ENCODE measurements at regions not wholly inside any gene's neighbourhood (a gene's known extent, or its start where the extent isn't known, plus 50 kb on each side); places are given as distances from the start of the nearest gene placed in this dataset.

DNA sequence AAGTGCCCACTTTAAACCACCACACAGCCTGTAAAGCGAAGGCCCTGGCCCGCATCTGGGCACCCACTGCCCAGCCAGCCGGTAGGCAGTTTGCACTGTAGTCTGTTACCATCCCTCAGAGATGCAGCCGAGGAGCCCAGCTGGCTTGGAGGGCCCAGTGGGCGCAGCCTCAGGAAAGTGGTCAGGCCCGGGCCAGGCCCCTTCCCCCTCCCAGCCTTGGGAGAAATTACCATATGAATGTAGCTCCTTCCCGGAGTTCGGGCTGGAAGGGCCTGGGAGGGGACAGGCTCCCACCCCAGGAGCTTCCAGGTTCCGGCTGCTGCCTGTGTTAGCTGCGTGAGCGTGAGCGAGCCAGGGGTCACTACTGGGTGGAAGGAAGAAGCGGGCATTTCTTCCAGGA, 325.4 kb downstream of the SEC14L1 start:
- DNase-seq (ENCODE audit: low spot score), result no peak
- Histone ChIP-seq H3K36me3 (ENCODE audit: control insufficient read depth in 4 of 4, insufficient read depth in 3 of 4, low read depth in 1 of 4, low read length in 3 of 4) (peaks cover 0 to 7% (median 3%) of the 10 kb centered on the region in 4 donors), H3K4me3 (ENCODE audit: low read depth in 1 of 3, low read length in 3 of 3) (no peak overlapping the region), H3K27me3 (ENCODE audit: control insufficient read depth in 4 of 4, insufficient read depth in 4 of 4, low read length in 3 of 4) (no peaks in the 10 kb centered on the region), H3K9me3 (ENCODE audit: control insufficient read depth in 4 of 4, low read length in 3 of 4) (no peaks in the 10 kb centered on the region), H3K27ac (ENCODE audit: low read depth in 1 of 2, low read length in 2 of 2) (peak overlapping the region; percentile 65 to 69), H3K4me1 (ENCODE audit: control insufficient read depth in 4 of 4, insufficient read depth in 4 of 4, low read length in 3 of 4) (peaks cover 6 to 15% (median 10%) of the 10 kb centered on the region in 4 donors), H3K9ac (ENCODE audit: low read depth in 1 of 2, low read length in 2 of 2) (no peak overlapping the region)
- WGBS, result 77% methylated on average over 13 of the region's 13 CpGs
- TF ChIP-seq, protein P1, sequence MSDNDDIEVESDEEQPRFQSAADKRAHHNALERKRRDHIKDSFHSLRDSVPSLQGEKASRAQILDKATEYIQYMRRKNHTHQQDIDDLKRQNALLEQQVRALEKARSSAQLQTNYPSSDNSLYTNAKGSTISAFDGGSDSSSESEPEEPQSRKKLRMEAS (IDR thresholded peaks at IDR 0.05), result no peak
- TF ChIP-seq RAD21 (IDR thresholded peaks at IDR 0.05), result no peak
- TF ChIP-seq HNF4A (conservative IDR thresholded peaks at IDR 0.05), result no peak
- TF ChIP-seq YY1 (IDR thresholded peaks at IDR 0.05), result no peak
- TF ChIP-seq JUND (IDR thresholded peaks at IDR 0.05), result no peak
- no peak for TF ChIP-seq CTCF (IDR thresholded peaks at IDR 0.05; ENCODE audit: low read depth, low read length, missing input control)
- TF ChIP-seq, protein P2, sequence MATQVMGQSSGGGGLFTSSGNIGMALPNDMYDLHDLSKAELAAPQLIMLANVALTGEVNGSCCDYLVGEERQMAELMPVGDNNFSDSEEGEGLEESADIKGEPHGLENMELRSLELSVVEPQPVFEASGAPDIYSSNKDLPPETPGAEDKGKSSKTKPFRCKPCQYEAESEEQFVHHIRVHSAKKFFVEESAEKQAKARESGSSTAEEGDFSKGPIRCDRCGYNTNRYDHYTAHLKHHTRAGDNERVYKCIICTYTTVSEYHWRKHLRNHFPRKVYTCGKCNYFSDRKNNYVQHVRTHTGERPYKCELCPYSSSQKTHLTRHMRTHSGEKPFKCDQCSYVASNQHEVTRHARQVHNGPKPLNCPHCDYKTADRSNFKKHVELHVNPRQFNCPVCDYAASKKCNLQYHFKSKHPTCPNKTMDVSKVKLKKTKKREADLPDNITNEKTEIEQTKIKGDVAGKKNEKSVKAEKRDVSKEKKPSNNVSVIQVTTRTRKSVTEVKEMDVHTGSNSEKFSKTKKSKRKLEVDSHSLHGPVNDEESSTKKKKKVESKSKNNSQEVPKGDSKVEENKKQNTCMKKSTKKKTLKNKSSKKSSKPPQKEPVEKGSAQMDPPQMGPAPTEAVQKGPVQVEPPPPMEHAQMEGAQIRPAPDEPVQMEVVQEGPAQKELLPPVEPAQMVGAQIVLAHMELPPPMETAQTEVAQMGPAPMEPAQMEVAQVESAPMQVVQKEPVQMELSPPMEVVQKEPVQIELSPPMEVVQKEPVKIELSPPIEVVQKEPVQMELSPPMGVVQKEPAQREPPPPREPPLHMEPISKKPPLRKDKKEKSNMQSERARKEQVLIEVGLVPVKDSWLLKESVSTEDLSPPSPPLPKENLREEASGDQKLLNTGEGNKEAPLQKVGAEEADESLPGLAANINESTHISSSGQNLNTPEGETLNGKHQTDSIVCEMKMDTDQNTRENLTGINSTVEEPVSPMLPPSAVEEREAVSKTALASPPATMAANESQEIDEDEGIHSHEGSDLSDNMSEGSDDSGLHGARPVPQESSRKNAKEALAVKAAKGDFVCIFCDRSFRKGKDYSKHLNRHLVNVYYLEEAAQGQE (IDR thresholded peaks at IDR 0.05), result no peak
- TF ChIP-seq HNF4G (IDR thresholded peaks at IDR 0.05), result no peak
- no peak for TF ChIP-seq TAF1 (conservative IDR thresholded peaks at IDR 0.05)
- no peak for TF ChIP-seq SP1 (IDR thresholded peaks at IDR 0.05)
- no peak for TF ChIP-seq EGR1 (IDR thresholded peaks at IDR 0.05; ENCODE audit: low read depth in 2 of 2)
- TF ChIP-seq FOXA2 (IDR thresholded peaks at IDR 0.05), result no peak
- TF ChIP-seq, protein P3, sequence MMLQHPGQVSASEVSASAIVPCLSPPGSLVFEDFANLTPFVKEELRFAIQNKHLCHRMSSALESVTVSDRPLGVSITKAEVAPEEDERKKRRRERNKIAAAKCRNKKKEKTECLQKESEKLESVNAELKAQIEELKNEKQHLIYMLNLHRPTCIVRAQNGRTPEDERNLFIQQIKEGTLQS (IDR thresholded peaks at IDR 0.05), result no peak
- no peak for TF ChIP-seq NR2F2 (IDR thresholded peaks at IDR 0.05)
- TF ChIP-seq FOXA1 (IDR thresholded peaks at IDR 0.05), result no peak
- no peak for TF ChIP-seq ZBTB33 (IDR thresholded peaks at IDR 0.05)
- TF ChIP-seq GABPA (IDR thresholded peaks at IDR 0.05 in 1 of 2, conservative IDR thresholded peaks at IDR 0.05 in 1 of 2), result no peak
- no peak for TF ChIP-seq RXRA (IDR thresholded peaks at IDR 0.05)

Measured in liver (tissue), 8 donors.